AG10803 (cell line): ENCODE measurements at regions not wholly inside any gene's neighbourhood (a gene's known extent, or its start where the extent isn't known, plus 50 kb on each side); places are given as distances from the start of the nearest gene placed in this dataset.
"Not testable (repeated sequence)": the region's sequence is repeated elsewhere in the genome, so short reads cannot be mapped to it uniquely, and the experiment has no call there.

Source experiments
- DNase-seq: peaks from one replicate; pipeline ENCODE4 v3.0.0; 2010; ENCODE audit warnings: low read depth
- H3K4me3 ChIP-seq: 2 replicates; pipeline ENCODE4 v1.5.1; 2011; ENCODE audit warnings: mild to moderate bottlenecking, low read length, control low read depth
- TF ChIP-seq, protein P1 (sequence below): conservative IDR thresholded peaks from 2 replicates; pipeline ENCODE4 v1.5.1; 2011; ENCODE audit warnings: mild to moderate bottlenecking, low read length, control low read depth, inconsistent platforms

DNA sequence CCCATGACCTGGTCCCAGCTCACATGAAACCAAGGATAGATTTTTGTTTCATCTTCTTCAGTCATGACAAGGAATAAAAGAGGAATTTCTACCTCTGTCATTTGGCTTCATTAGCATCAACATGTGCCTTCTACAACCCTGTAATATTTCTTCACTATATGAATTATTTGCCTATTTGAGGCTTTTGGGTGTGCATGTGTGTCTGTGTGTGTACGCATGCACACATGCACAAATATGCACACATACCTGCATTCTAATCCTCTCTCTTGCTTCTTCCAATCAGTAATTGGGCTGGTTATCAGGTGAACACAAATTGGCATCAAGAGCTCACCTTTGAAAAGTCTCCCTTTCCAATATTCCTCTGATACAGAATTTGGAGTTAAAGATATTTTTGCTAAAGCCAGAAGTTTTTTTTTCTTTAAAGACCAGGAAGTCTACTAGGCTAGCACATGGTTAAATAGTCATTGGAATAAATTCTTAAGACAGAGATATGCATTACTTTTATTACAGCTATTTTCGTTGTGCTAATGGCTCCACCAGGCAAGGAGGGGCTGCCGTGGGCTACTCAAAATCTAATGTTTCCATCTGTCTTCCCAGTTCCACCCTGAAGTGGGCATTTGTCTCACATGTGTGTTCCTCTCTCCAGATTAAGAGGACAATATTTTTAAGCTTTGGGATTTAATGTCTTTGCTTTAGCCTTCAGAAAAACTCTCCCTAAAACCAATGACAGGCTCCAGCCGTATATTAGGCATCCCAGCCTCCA lies 547.2 kb upstream of the CDH5 start:
- no peak overlapping the region for H3K4me3 ChIP-seq
- no peak for DNase-seq
- TF ChIP-seq, protein P1, sequence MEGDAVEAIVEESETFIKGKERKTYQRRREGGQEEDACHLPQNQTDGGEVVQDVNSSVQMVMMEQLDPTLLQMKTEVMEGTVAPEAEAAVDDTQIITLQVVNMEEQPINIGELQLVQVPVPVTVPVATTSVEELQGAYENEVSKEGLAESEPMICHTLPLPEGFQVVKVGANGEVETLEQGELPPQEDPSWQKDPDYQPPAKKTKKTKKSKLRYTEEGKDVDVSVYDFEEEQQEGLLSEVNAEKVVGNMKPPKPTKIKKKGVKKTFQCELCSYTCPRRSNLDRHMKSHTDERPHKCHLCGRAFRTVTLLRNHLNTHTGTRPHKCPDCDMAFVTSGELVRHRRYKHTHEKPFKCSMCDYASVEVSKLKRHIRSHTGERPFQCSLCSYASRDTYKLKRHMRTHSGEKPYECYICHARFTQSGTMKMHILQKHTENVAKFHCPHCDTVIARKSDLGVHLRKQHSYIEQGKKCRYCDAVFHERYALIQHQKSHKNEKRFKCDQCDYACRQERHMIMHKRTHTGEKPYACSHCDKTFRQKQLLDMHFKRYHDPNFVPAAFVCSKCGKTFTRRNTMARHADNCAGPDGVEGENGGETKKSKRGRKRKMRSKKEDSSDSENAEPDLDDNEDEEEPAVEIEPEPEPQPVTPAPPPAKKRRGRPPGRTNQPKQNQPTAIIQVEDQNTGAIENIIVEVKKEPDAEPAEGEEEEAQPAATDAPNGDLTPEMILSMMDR: no peak

DNA sequence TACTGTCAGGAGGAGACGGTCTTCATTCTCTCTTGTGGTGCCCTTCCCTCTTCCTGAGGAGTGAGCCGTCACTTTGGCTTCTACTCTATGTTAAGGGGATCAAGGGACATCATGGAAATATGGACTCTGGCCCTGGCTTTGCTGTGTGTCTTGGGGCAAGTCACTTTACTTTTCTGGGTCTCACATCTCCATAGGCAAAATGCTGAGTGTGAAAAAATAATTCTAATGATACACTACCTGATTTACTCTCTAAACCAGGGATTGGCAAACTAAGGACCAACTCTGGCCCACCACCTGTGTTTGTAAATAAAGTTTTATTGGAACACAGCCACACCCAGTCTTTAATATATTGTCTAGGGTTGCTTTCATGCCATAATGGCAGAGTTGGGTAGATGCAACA lies 548.7 kb upstream of the CDH5 start:
- no peak for DNase-seq
- no peak overlapping the region for H3K4me3 ChIP-seq
- TF ChIP-seq, protein P1: no peak

DNA sequence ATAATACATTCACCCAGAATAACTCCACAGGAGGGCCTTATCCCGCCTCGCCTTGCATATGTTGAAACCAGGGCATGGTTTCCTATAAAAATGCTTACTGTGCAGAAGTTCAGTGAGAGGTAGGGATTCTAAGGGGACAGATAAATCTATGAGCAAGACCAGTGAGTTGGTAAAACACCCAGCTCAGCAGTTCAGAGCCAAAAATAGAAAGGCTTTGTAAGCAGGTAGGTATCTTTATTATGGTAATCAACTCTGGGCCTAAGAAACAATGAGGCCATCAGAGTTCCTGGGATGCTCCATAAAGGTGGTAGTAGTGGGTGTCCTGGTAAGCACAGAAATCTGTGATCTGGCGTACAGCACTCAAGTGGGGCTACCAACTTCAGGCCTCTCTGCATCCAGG lies 549.4 kb upstream of the CDH5 start:
- TF ChIP-seq, protein P1: no peak
- H3K4me3 ChIP-seq: no peak overlapping the region
- DNase-seq: no peak

DNA sequence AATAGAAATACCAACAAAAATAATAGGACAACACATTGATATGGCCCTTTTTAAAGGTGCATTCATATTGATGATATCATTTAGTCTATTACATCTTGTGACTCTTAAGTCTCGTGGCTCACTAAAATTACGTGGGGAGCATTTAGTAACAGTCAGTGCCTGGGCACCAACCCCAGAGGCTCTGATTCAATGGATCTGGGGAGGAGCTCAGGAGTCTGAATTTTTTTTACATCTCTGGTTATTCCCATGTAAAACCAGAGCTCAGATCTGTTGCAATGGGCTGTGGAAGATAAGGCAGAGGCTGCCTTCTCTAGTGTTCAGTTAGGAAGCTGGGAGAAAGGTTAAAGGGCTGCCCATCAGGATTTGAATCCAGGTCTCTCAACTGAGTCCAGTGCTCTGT lies 549.9 kb upstream of the CDH5 start:
- no peak overlapping the region for H3K4me3 ChIP-seq
- DNase-seq: no peak
- TF ChIP-seq, protein P1: no peak

DNA sequence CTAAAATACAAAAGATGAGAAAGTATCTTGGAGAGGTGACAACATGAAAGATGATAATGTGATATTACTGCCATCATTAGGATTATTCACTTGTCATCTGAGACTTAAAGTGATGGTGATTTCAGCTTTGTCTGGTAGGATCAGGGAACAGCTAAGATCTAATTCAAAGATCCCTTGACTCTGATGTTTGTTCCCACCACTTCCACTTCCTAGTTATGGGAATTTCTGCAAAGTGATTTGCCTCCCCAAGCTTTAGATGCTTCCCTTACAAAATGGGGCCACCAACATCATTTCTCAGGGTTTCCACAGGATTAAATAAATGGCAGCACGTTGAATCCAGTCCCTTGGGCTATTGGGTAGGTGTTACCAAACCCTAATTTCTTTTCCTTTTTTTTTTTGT lies 550.8 kb upstream of the CDH5 start:
- TF ChIP-seq, protein P1: no peak
- H3K4me3 ChIP-seq: no peak overlapping the region
- no peak for DNase-seq

DNA sequence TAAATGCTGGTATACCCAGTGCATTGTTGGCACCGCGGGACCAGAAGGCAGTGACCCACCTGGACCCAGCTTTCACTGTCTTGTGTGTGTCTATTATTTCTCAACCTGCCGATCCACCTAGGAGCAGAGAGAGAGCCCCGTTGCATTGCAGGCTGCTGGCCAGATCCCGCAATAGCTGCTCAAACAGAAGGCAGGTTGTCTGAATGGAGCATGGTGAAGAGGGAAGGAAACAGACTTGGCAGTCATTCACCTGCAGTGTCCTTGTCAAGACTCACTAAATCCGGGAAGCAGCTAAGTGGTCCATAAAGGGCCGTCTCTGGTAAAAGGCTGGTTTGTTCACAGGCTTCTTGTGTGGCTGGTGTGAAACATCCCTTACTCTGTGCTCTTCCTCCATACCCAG lies 552.6 kb upstream of the CDH5 start:
- H3K4me3 ChIP-seq, DNase-seq: not testable (repeated sequence)

DNA sequence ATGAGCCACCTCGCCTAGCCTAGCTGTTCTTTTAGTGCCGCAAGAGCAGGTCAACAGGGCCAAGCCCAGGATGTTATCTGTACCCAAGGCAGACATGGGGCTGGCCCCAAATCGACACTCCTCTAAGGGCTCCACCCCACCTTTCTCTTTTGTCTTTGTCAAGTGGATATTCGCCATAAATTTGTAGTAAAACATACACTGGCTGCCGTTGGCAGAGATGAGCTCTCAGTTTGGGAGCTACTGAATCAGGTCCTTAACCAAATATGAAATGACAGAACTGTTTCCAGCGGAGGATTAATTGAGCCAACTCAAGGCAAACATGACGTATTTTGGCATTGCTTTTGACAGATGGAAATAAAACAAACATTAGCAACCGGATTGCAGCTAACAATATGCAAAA lies 556.9 kb upstream of the CDH5 start:
- no peak for DNase-seq
- TF ChIP-seq, protein P1: no peak
- H3K4me3 ChIP-seq: no peak overlapping the region
